T1000 (cell line): ENCODE measurements at regions not wholly inside any gene's neighbourhood (a gene's known extent, or its start where the extent isn't known, plus 50 kb on each side); places are given as distances from the start of the nearest gene placed in this dataset.

Experiments used
- DNase-seq: peaks from one replicate; lab custom pipeline; 2025; ENCODE audit warnings: mixed read lengths; lab: John Stamatoyannopoulos, UW

GRCh38 chr5:174235221-174236011 is 189.9 kb downstream of the NSG2 start:
- DNase-seq = no peak

- no peak for DNase-seq
Measured at GRCh38 chr5:174236070-174236469, 190.6 kb downstream of the NSG2 start.

DNA sequence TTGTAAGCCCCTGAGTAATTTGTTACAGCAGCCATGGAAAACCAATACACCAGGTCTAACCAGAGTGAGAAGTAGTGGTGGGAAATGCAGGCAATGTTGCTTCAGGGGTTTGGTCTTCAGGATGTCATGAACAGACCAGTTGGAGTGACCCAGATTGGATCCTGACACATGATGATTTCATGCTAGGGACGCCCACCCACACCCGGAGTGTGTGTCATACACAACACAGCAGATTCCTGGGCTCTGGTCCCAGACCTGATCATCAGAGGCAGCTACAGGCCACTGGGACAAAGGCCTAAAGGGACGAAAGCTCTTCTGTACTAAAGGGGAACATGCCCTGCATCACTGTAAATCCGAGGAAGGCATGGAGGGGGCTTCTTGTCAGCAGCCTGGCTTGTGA is 194.2 kb downstream of the NSG2 start:
- DNase-seq = no peak

- DNase-seq = no peak
Measured at GRCh38 chr5:174242573-174242972, 197.1 kb downstream of the NSG2 start.

GRCh38 chr5:174243904-174244303 is 198.4 kb downstream of the NSG2 start:
- no peak for DNase-seq

GRCh38 chr5:174245516-174246075 is 200.1 kb downstream of the NSG2 start:
- no peak for DNase-seq

GRCh38 chr5:174246743-174247142 is 201.2 kb downstream of the NSG2 start:
- no peak for DNase-seq

GRCh38 chr5:174247301-174247700 is 201.8 kb downstream of the NSG2 start:
- DNase-seq = no peak

DNA sequence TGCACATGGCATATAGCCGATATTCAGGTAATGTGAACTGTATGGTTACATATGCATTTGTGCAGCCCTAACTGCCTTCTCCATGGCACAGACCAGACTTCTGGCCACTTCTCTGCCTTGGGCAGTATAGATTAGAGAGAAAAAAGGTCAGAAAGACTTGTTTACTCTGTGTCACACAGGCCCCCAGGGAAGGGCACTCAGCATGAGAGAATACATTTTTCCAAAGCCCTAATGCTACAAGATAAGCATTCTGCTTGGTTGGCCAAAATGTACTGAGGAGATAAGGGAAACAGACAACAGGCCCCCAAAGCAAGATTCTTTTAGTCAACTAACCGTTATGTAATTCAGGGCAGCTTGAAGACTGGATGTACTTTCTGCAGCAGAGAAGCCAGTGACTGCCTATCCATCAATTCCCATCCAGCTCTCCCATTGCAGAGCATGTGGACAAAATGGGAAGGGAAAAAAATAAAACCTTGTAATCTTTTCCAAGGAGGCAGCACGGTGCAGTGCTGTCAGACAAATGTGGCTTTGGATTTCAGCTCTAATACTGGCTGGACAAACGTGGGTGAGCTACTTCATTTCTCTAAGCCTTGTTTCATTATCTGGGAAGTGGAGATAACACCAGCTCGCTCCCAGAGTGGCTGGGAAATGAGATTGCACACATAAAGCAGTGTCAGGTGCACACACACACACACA is 205.9 kb downstream of the NSG2 start:
- DNase-seq = no peak

DNA sequence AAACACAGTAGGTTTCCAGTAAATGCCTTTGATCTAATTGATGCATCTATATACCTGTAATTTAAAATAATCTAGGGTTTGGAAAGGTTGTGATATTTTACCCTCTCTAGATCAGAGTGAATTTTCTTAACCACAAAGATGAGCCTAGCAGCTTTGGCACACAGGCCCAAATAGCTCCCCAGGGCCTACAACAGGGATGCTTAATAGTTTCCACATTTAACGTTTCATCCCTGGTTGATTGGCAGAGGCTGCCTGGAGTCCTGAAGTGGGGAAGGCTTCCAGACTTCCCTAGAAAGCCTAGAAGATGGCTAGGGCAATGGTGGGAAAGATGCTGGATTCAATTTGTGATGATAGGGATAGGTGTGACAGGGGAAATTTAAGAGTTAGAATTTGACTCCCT is 206.6 kb downstream of the NSG2 start:
- no peak for DNase-seq

GRCh38 chr5:174259696-174260420 is 214.4 kb downstream of the NSG2 start:
- DNase-seq = no peak

DNA sequence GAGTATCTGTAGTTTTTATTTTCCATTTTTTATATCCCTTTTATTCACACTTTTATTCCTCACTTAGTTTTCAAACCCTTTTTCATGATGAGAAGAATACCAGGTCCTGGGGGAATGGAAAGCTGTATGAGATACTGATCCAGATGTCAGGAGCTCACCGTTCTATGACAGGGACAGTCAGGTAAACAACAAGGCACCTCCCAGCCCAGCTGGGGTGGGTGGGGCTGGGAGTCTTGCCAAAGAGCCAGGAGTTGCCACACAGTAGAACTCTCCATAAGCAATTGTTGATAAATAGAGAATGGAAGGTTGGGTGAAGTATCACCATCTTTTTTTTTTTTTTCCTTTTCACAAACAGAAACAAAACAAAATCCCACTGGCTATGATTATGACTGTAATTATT is 225.8 kb downstream of the NSG2 start:
- no peak for DNase-seq

GRCh38 chr5:174272671-174273070 is 227.2 kb downstream of the NSG2 start:
- DNase-seq = no peak

- DNase-seq = no peak
Measured at GRCh38 chr5:174273325-174273724, 227.8 kb downstream of the NSG2 start.

DNA sequence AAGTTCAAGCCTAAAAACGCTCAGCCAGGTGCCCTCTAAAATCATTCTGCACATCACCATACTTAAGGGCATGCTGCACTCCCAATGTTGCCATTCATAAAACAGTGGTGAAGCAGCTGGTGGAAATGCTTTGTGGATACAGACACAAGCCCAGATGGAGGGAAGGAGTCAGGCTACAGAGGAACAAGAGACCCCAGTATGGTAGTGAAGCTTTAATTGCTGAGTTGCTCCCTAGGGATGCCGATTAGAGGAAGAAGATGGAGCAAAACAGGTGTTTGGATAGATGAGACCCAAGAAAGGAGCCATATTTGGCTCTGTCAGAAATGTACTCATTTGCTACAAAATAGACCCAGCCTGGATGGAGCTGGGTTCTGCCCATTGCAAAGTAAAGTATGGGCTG is 230.5 kb downstream of the NSG2 start:
- DNase-seq = no peak

DNA sequence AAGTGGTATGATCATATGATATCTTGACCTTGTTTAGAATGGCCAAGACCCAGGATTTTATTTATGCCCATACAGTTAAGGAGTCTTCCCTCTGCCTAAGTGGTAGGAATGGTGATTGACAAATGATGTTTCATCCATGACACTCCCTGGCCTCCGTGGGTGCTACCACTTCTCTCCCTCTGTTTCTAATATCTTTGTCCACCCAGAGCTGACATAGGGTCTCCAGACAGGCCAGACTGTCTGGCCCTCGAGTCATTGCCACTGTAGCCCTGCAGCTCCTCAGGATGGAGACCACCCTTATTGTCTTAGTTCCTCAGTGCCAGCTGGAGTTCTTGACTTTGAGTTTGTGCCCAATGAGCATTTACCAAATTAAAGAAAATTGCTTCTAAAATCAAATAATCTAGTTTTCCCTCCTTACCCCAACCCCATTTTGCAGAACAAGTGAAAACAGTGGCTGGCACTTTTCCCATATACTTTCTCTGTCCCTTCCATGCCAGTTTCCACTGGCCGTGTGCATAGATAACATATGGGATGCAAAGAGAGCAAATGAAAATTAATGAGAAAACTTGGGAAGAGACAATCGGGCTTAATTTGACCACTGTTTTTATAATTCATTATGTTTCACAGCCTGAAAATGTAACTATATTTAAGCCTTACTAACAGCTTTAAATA is 235.7 kb downstream of the NSG2 start:
- no peak for DNase-seq

GRCh38 chr5:174281855-174282254 is 236.3 kb downstream of the NSG2 start:
- no peak for DNase-seq

- no peak for DNase-seq
Measured at GRCh38 chr5:174282391-174282790, 236.9 kb downstream of the NSG2 start.

DNA sequence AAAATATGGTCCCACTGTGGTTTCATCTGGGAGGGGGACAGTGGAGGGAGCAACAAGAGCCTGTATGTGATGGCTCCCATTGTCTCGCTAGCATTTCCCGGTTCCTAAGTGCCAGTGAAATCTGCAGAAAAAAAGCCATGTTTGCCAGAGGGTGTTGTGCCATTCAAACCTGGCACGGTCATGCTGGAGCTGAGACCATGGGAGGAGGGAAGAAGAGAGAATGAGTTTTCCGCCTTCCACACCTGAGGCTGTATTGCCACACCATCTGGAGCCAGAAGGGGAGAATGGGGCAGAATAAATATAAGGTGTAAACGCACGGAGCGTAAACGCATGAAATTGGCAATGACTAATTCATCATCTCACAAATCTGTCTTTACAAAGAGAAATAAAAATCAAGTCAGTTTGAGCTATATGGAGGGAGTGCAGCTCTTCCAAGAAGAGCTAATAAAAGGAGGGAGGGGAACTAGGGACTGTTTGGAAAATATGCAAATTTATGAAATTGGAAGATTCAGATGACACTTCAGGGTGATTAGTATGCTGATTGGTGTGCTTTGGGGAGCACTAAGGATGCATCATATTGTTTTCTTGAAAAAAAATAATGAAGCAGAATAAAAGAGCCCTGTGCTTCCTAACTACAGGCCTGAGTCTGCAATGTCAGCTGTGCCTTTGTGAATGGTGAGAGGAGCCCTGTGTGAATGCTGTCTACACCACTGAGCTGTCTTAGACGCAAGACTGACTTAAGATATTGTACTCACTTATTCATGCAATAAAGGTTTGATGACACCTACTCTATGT is 237.9 kb downstream of the NSG2 start:
- DNase-seq = no peak

- DNase-seq = no peak
Measured at GRCh38 chr5:174284873-174285272, 239.4 kb downstream of the NSG2 start.

GRCh38 chr5:174287761-174288160 is 242.3 kb downstream of the NSG2 start:
- no peak for DNase-seq
